ENCODE measurements at regions not wholly inside any gene's neighbourhood (a gene's known extent, or its start where the extent isn't known, plus 50 kb on each side); places are given as distances from the start of the nearest gene placed in this dataset.
"Not testable (repeated sequence)": the region's sequence is repeated elsewhere in the genome, so short reads cannot be mapped to it uniquely, and the experiment has no call there.

DNA sequence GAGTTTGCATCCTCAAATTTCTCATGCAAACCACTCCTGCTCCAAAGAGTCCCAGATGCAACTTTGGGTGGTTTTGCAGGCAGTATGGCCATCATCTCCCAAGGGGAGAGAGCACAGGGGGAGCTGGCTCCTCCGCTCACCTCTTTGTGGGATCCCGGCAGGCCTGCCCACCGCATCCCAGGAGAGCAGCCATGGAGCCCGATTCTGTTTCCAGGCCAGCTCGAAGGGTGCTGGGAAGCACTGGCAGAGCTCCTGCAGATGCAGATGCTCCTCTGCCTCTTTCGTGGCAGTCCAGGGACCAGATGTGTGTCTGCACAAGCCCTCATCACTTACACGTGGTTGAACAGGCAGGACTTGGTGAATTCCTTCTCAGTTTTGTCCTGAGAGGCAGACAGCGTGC lies 239.3 kb upstream of the SGCG start:
- TF ChIP-seq, protein P1, sequence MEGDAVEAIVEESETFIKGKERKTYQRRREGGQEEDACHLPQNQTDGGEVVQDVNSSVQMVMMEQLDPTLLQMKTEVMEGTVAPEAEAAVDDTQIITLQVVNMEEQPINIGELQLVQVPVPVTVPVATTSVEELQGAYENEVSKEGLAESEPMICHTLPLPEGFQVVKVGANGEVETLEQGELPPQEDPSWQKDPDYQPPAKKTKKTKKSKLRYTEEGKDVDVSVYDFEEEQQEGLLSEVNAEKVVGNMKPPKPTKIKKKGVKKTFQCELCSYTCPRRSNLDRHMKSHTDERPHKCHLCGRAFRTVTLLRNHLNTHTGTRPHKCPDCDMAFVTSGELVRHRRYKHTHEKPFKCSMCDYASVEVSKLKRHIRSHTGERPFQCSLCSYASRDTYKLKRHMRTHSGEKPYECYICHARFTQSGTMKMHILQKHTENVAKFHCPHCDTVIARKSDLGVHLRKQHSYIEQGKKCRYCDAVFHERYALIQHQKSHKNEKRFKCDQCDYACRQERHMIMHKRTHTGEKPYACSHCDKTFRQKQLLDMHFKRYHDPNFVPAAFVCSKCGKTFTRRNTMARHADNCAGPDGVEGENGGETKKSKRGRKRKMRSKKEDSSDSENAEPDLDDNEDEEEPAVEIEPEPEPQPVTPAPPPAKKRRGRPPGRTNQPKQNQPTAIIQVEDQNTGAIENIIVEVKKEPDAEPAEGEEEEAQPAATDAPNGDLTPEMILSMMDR (IDR thresholded peaks at IDR 0.05) = not testable (repeated sequence)
- TF ChIP-seq RXRA (IDR thresholded peaks at IDR 0.05; ENCODE audit: borderline replicate concordance, low read depth); FOXM1 (IDR thresholded peaks at IDR 0.05; ENCODE audit: low read depth); EP300 (IDR thresholded peaks at IDR 0.05; ENCODE audit: borderline replicate concordance in 1 of 2, low read depth in 1 of 2, low read length in 1 of 2); GABPA (IDR thresholded peaks at IDR 0.05; ENCODE audit: low read depth): not testable (repeated sequence)

Data from SK-N-SH (cell line).